ENCODE measurements at regions not wholly inside any gene's neighbourhood (a gene's known extent, or its start where the extent isn't known, plus 50 kb on each side); places are given as distances from the start of the nearest gene placed in this dataset.
"Not testable (repeated sequence)": the region's sequence is repeated elsewhere in the genome, so short reads cannot be mapped to it uniquely, and the experiment has no call there.

- H3K36me3 ChIP-seq (ENCODE audit: control insufficient read depth in 2 of 2, extremely low read depth in 1 of 2, insufficient read depth in 1 of 2, low read length in 1 of 2): no peaks in the 10 kb centered on the region
- H3K4me3 Mint-ChIP-seq: peak overlapping the region in 1 of 3 donors; percentile 54
- H3K27ac Mint-ChIP-seq: peak overlapping the region in 1 of 2 donors; percentile 14
- ATAC-seq (replicated peaks in 1 of 4): no peak
- no peak for DNase-seq
- ChIA-PET POLR2A (interaction anchor here in 1 of 2 donors (0.6 kb wide), 1 partner anchor 470 kb away, joined by 11 read pairs; no protein-coding TSS in a partner anchor), CTCF (no interaction called here)
- H3K4me3 ChIP-seq (ENCODE audit: control insufficient read depth in 1 of 2, extremely low read depth in 1 of 2, low read length in 1 of 2): no peak overlapping the region
- peaks cover 2% of the 10 kb centered on the region for H3K9me3 ChIP-seq
- H3K9me3 Mint-ChIP-seq: peaks cover 15 to 20% (median 15%) of the 10 kb centered on the region in 3 donors
- H3K27me3 ChIP-seq (replicated peaks in 1 of 2; ENCODE audit: control insufficient read depth in 2 of 2, extremely low read depth in 1 of 2, insufficient read depth in 2 of 2, low read length in 1 of 2): peaks cover 34 to 62% of the 10 kb centered on the region in 2 experiments
- peaks cover 0 to 11% of the 10 kb centered on the region in 2 experiments for H3K4me1 ChIP-seq (ENCODE audit: control insufficient read depth in 1 of 2, extremely low read depth in 1 of 2, insufficient read depth in 2 of 2, low read length in 2 of 2)
- H3K27ac ChIP-seq (ENCODE audit: low read length): no peak overlapping the region
- no peaks in the 10 kb centered on the region for H3K36me3 Mint-ChIP-seq
- H3K27me3 Mint-ChIP-seq: peaks cover 89 to 90% of the 10 kb centered on the region in 2 donors
- WGBS (ENCODE audit: insufficient coverage): 7% methylated on average over 9 of the region's 20 CpGs
- peaks cover 13 to 14% (median 14%) of the 10 kb centered on the region in 3 donors for H3K4me1 Mint-ChIP-seq
Observed at GRCh38 chr6:27544612-27545260, 71.8 kb upstream of the ZNF184 start.

GRCh38 chr6:27544135-27544534 lies 71.2 kb upstream of the ZNF184 start:
- ATAC-seq (replicated peaks in 1 of 4); H3K36me3 ChIP-seq (ENCODE audit: control insufficient read depth in 2 of 2, extremely low read depth in 1 of 2, insufficient read depth in 1 of 2, low read length in 1 of 2); H3K36me3 Mint-ChIP-seq; H3K4me3 ChIP-seq (ENCODE audit: control insufficient read depth in 1 of 2, extremely low read depth in 1 of 2, low read length in 1 of 2); H3K4me3 Mint-ChIP-seq; DNase-seq; H3K9me3 ChIP-seq; H3K27ac Mint-ChIP-seq; H3K27ac ChIP-seq (ENCODE audit: low read length); POLR2A ChIA-PET; CTCF ChIA-PET: not testable (repeated sequence)
- peaks cover 32 to 65% of the 10 kb centered on the region in 2 experiments for H3K27me3 ChIP-seq (replicated peaks in 1 of 2; ENCODE audit: control insufficient read depth in 2 of 2, extremely low read depth in 1 of 2, insufficient read depth in 2 of 2, low read length in 1 of 2)
- 18% methylated on average over 5 of the region's 20 CpGs for WGBS (ENCODE audit: insufficient coverage)
- Mint-ChIP-seq H3K27me3 (peaks cover 88 to 90% of the 10 kb centered on the region in 2 donors), H3K4me1 (peaks cover 13 to 14% (median 14%) of the 10 kb centered on the region in 3 donors), H3K9me3 (peaks cover 15 to 20% (median 15%) of the 10 kb centered on the region in 3 donors)
- H3K4me1 ChIP-seq (ENCODE audit: control insufficient read depth in 1 of 2, extremely low read depth in 1 of 2, insufficient read depth in 2 of 2, low read length in 2 of 2): peaks cover 0 to 11% of the 10 kb centered on the region in 2 experiments

- ATAC-seq (replicated peaks in 1 of 4) (no peak), DNase-seq (no peak)
- H3K4me1 ChIP-seq (ENCODE audit: control insufficient read depth in 1 of 2, extremely low read depth in 1 of 2, insufficient read depth in 2 of 2, low read length in 2 of 2): peaks cover 0 to 11% of the 10 kb centered on the region in 2 experiments
- H3K27ac Mint-ChIP-seq: no peak overlapping the region
- no peaks in the 10 kb centered on the region for H3K36me3 Mint-ChIP-seq
- peaks cover 15 to 20% (median 15%) of the 10 kb centered on the region in 3 donors for H3K9me3 Mint-ChIP-seq
- POLR2A ChIA-PET: no interaction called here
- peaks cover 13 to 14% (median 14%) of the 10 kb centered on the region in 3 donors for H3K4me1 Mint-ChIP-seq
- CTCF ChIA-PET: no interaction called here
- no peaks in the 10 kb centered on the region for H3K36me3 ChIP-seq (ENCODE audit: control insufficient read depth in 2 of 2, extremely low read depth in 1 of 2, insufficient read depth in 1 of 2, low read length in 1 of 2)
- no peak overlapping the region for H3K4me3 ChIP-seq (ENCODE audit: control insufficient read depth in 1 of 2, extremely low read depth in 1 of 2, low read length in 1 of 2)
- peaks cover 85 to 88% of the 10 kb centered on the region in 2 donors for H3K27me3 Mint-ChIP-seq
- peaks cover 2% of the 10 kb centered on the region for H3K9me3 ChIP-seq
- no peak overlapping the region for H3K4me3 Mint-ChIP-seq
- 33% methylated on average over 1 of the region's 2 CpGs for WGBS (ENCODE audit: insufficient coverage)
- H3K27ac ChIP-seq (ENCODE audit: low read length): no peak overlapping the region
- H3K27me3 ChIP-seq (replicated peaks in 1 of 2; ENCODE audit: control insufficient read depth in 2 of 2, extremely low read depth in 1 of 2, insufficient read depth in 2 of 2, low read length in 1 of 2): peaks cover 27 to 55% of the 10 kb centered on the region in 2 experiments
Observed at GRCh38 chr6:27542485-27542884, 69.6 kb upstream of the ZNF184 start.

- H3K4me1 ChIP-seq (ENCODE audit: control insufficient read depth in 1 of 2, extremely low read depth in 1 of 2, insufficient read depth in 2 of 2, low read length in 2 of 2): peaks cover 0 to 11% of the 10 kb centered on the region in 2 experiments
- no peak overlapping the region for H3K4me3 ChIP-seq (ENCODE audit: control insufficient read depth in 1 of 2, extremely low read depth in 1 of 2, low read length in 1 of 2)
- no peaks in the 10 kb centered on the region for H3K36me3 ChIP-seq (ENCODE audit: control insufficient read depth in 2 of 2, extremely low read depth in 1 of 2, insufficient read depth in 1 of 2, low read length in 1 of 2)
- peaks cover 24 to 50% of the 10 kb centered on the region in 2 experiments for H3K27me3 ChIP-seq (replicated peaks in 1 of 2; ENCODE audit: control insufficient read depth in 2 of 2, extremely low read depth in 1 of 2, insufficient read depth in 2 of 2, low read length in 1 of 2)
- peaks cover 13 to 14% (median 14%) of the 10 kb centered on the region in 3 donors for H3K4me1 Mint-ChIP-seq
- peaks cover 11 to 17% (median 12%) of the 10 kb centered on the region in 3 donors for H3K9me3 Mint-ChIP-seq
- H3K27me3 Mint-ChIP-seq: peaks cover 85 to 87% of the 10 kb centered on the region in 2 donors
- WGBS (ENCODE audit: insufficient coverage): 20% methylated on average over 1 of the region's 5 CpGs
- ATAC-seq (replicated peaks in 1 of 4) (no peak), DNase-seq (no peak)
- H3K4me3 Mint-ChIP-seq: no peak overlapping the region
- CTCF ChIA-PET: no interaction called here
- peaks cover 2% of the 10 kb centered on the region for H3K9me3 ChIP-seq
- no peak overlapping the region for H3K27ac ChIP-seq (ENCODE audit: low read length)
- no peaks in the 10 kb centered on the region for H3K36me3 Mint-ChIP-seq
- POLR2A ChIA-PET: no interaction called here
- no peak overlapping the region for H3K27ac Mint-ChIP-seq
Observed at GRCh38 chr6:27541933-27542297, 69.0 kb upstream of the ZNF184 start.

GRCh38 chr6:27541212-27541932 lies 68.5 kb upstream of the ZNF184 start:
- peaks cover 7 to 11% (median 8%) of the 10 kb centered on the region in 3 donors for H3K9me3 Mint-ChIP-seq
- Histone ChIP-seq H3K4me3 (ENCODE audit: control insufficient read depth in 1 of 2, extremely low read depth in 1 of 2, low read length in 1 of 2) (no peak overlapping the region), H3K27me3 (replicated peaks in 1 of 2; ENCODE audit: control insufficient read depth in 2 of 2, extremely low read depth in 1 of 2, insufficient read depth in 2 of 2, low read length in 1 of 2) (peaks cover 19 to 52% of the 10 kb centered on the region in 2 experiments), H3K9me3 (peaks cover 2% of the 10 kb centered on the region), H3K36me3 (ENCODE audit: control insufficient read depth in 2 of 2, extremely low read depth in 1 of 2, insufficient read depth in 1 of 2, low read length in 1 of 2) (no peaks in the 10 kb centered on the region), H3K4me1 (ENCODE audit: control insufficient read depth in 1 of 2, extremely low read depth in 1 of 2, insufficient read depth in 2 of 2, low read length in 2 of 2) (peaks cover 0 to 11% of the 10 kb centered on the region in 2 experiments), H3K27ac (ENCODE audit: low read length) (no peak overlapping the region)
- no peak for DNase-seq
- 7% methylated on average over 3 of the region's 15 CpGs for WGBS (ENCODE audit: insufficient coverage)
- peaks cover 82 to 87% of the 10 kb centered on the region in 2 donors for H3K27me3 Mint-ChIP-seq
- H3K4me1 Mint-ChIP-seq: peaks cover 13 to 14% (median 14%) of the 10 kb centered on the region in 3 donors
- H3K4me3 Mint-ChIP-seq: no peak overlapping the region
- ChIA-PET CTCF (no interaction called here), POLR2A (no interaction called here)
- no peak for ATAC-seq (replicated peaks in 1 of 4)
- no peaks in the 10 kb centered on the region for H3K36me3 Mint-ChIP-seq
- H3K27ac Mint-ChIP-seq: no peak overlapping the region

- Mint-ChIP-seq H3K27me3 (peaks cover 78 to 82% of the 10 kb centered on the region in 2 donors), H3K36me3 (no peaks in the 10 kb centered on the region), H3K4me1 (peaks cover 2% of the 10 kb centered on the region in 3 donors), H3K9me3 (peaks cover 0 to 5% (median 4%) of the 10 kb centered on the region in 3 donors), H3K27ac (no peak overlapping the region), H3K4me3 (no peak overlapping the region)
- Histone ChIP-seq H3K27me3 (replicated peaks in 1 of 2; ENCODE audit: control insufficient read depth in 2 of 2, extremely low read depth in 1 of 2, insufficient read depth in 2 of 2, low read length in 1 of 2) (peaks cover 11 to 43% of the 10 kb centered on the region in 2 experiments), H3K4me1 (ENCODE audit: control insufficient read depth in 1 of 2, extremely low read depth in 1 of 2, insufficient read depth in 2 of 2, low read length in 2 of 2) (peaks cover 0 to under 1% of the 10 kb centered on the region in 2 experiments), H3K9me3 (no peaks in the 10 kb centered on the region), H3K4me3 (ENCODE audit: control insufficient read depth in 1 of 2, extremely low read depth in 1 of 2, low read length in 1 of 2) (no peak overlapping the region), H3K36me3 (ENCODE audit: control insufficient read depth in 2 of 2, extremely low read depth in 1 of 2, insufficient read depth in 1 of 2, low read length in 1 of 2) (no peaks in the 10 kb centered on the region), H3K27ac (ENCODE audit: low read length) (no peak overlapping the region)
- no peak for ATAC-seq (replicated peaks in 1 of 4)
- ChIA-PET POLR2A (no interaction called here), CTCF (no interaction called here)
- no peak for DNase-seq
- WGBS (ENCODE audit: insufficient coverage): 81% methylated on average over 4 of the region's 13 CpGs
Observed at GRCh38 chr6:27539551-27539950, 66.6 kb upstream of the ZNF184 start.
